ENCODE measurements at regions not wholly inside any gene's neighbourhood (a gene's known extent, or its start where the extent isn't known, plus 50 kb on each side); places are given as distances from the start of the nearest gene placed in this dataset. TPM values are rescaled to one million over a fixed set of nuclear protein-coding genes. Genes with fewer than 3 reads are reported as not detected.

GRCh38 chr10:126854726-126855495 is 50.3 kb upstream of the DOCK1 start:
- Histone ChIP-seq H3K4me1 (no peaks in the 10 kb centered on the region), H3K36me3 (replicated peaks in 1 of 2; ENCODE audit: insufficient read depth in 1 of 2, low read depth in 2 of 2) (no peaks in the 10 kb centered on the region), H3K4me3 (no peak overlapping the region), H3K27ac (no peak overlapping the region), H3K9me3 (no peaks in the 10 kb centered on the region), H3K27me3 (no peaks in the 10 kb centered on the region)
- intact Hi-C loops (cut with DNase I), result no loop called here
- DNase-seq (no peak), ATAC-seq (no peak)
- TF ChIP-seq POLR2A (IDR thresholded peaks at IDR 0.05) (no peak), CTCF (IDR thresholded peaks at IDR 0.05) (no peak)
- WGBS, 2 donors, result 82 to 85% methylated on average over 10 of the region's 10 CpGs

Small RNA genes lying in the stretch of these regions (small RNA-seq; reads per million reads assigned to genes)
- gene RF00271, result not detected

Measured in body of pancreas (tissue), 4 donors.